HG03342 (cell line): ENCODE measurements at regions not wholly inside any gene's neighbourhood (a gene's known extent, or its start where the extent isn't known, plus 50 kb on each side); places are given as distances from the start of the nearest gene placed in this dataset.

Experiments used
- ATAC-seq: cut with Tn5 transposase; IDR thresholded peaks from one replicate; pipeline ENCODE4 v1.9.1; 2021; ENCODE audit warnings: mild to moderate bottlenecking, moderate library complexity; ENCODE audit not compliant: unreplicated experiment

DNA sequence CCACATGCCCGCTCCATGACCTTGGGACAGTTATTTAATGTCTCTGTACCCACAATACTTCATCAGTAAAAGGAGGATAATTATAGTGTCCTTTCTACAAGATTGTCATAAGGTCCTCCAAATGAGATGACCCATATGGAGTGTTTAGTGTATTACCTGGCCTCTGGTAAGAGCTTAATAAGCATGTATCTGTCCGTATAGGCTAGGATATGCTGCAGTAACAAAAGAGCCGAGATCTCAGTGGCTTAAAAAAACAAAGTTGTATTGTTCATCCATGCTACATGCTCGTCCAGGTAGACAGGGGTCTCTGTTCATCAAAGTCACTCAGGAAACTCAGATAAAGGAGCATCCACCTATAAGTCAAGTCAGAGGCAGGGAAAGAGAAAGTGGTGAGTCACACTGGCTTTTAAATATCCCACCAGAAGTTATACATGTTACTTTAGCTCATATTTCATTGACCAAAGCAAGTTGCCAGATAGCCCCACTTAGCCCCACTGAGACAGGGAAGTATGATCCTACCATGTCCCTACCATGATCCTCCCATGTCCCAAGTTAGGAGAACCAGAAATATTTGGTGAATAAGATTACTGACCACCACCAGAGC, 53.0 kb upstream of the KAZN start:
- ATAC-seq = no peak

DNA sequence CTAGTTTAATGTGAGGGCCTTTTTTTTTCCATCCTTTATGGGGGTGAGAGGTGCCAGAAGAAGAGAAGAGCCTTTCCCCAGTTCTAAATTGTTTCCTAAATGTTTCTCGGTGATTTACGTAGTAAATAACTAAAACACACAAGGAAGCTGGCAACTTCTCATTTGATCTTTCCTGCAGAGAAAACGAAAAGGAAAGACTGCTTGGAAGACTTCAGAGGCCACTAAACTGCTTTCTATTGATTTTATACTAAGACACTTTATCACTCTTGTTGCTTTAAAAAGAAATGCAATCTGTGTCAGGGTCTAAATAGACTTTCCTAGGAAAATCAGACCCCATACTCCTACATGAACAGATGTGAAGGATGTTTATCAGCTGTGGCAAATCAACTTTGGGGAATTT, 52.1 kb upstream of the KAZN start:
- ATAC-seq = no peak
